ENCODE measurements at regions not wholly inside any gene's neighbourhood (a gene's known extent, or its start where the extent isn't known, plus 50 kb on each side); places are given as distances from the start of the nearest gene placed in this dataset.

- no peaks in the 10 kb centered on the region; the same call in 1 of the 2 replicates for H3K36me3 ChIP-seq (ENCODE audit: insufficient read depth, low read length)
- no peaks in the 10 kb centered on the region for H3K27me3 ChIP-seq (ENCODE audit: insufficient read depth, low read length)
- TF ChIP-seq EZH2 (IDR thresholded peaks at IDR 0.05; ENCODE audit: borderline replicate concordance, low read length) (no peak), CTCF (IDR thresholded peaks at IDR 0.05; ENCODE audit: low read length) (no peak)
- peak overlapping the region; percentile 77 for H3K4me2 ChIP-seq (ENCODE audit: low read length)
- H3K4me1 ChIP-seq (ENCODE audit: insufficient read depth, low read length, severe bottlenecking): peaks cover 79% of the 10 kb centered on the region
- peak overlapping the region; percentile 100 for H3K27ac ChIP-seq (ENCODE audit: low read depth, low read length, poor library complexity, severe bottlenecking)
- no peaks in the 10 kb centered on the region; the same call in 1 of the 2 replicates for H3K9me3 ChIP-seq (ENCODE audit: low read length)
- 0 out of 2 replicates have a peak overlapping the region, but pooled peaks have one; percentile 47 for H2AFZ ChIP-seq (ENCODE audit: low read length)
- no peaks in the 10 kb centered on the region for H3K79me2 ChIP-seq (ENCODE audit: insufficient read depth, low read length)
- H4K20me1 ChIP-seq (ENCODE audit: insufficient read depth, low read length): no peaks in the 10 kb centered on the region
- H3K9me2 ChIP-seq (ENCODE audit: low read depth, low read length): no peaks in the 10 kb centered on the region
- peak overlapping the region; percentile 48 for H3K4me3 ChIP-seq (ENCODE audit: low read depth, low read length, poor library complexity, severe bottlenecking)
- H3K9ac ChIP-seq (ENCODE audit: low read length): peak overlapping the region; percentile 67
- no peaks in the 10 kb centered on the region for H3F3A ChIP-seq (ENCODE audit: insufficient read depth, low read length)
Observed at GRCh38 chr11:121368364-121369240, 76.0 kb downstream of the SC5D start.

GRCh38 chr11:121369366-121369765 is 76.8 kb downstream of the SC5D start:
- peak overlapping the region; percentile 67 for H3K9ac ChIP-seq (ENCODE audit: low read length)
- H3K36me3 ChIP-seq (ENCODE audit: insufficient read depth, low read length): no peaks in the 10 kb centered on the region; the same call in 1 of the 2 replicates
- peaks cover 86% of the 10 kb centered on the region for H3K4me1 ChIP-seq (ENCODE audit: insufficient read depth, low read length, severe bottlenecking)
- H3F3A ChIP-seq (ENCODE audit: insufficient read depth, low read length): no peaks in the 10 kb centered on the region
- peak overlapping the region; percentile 48 for H3K4me3 ChIP-seq (ENCODE audit: low read depth, low read length, poor library complexity, severe bottlenecking)
- no peak overlapping the region for H2AFZ ChIP-seq (ENCODE audit: low read length)
- H4K20me1 ChIP-seq (ENCODE audit: insufficient read depth, low read length): no peaks in the 10 kb centered on the region
- H3K79me2 ChIP-seq (ENCODE audit: insufficient read depth, low read length): no peaks in the 10 kb centered on the region
- H3K9me2 ChIP-seq (ENCODE audit: low read depth, low read length): no peaks in the 10 kb centered on the region
- TF ChIP-seq CTCF (IDR thresholded peaks at IDR 0.05; ENCODE audit: low read length) (no peak), EZH2 (IDR thresholded peaks at IDR 0.05; ENCODE audit: borderline replicate concordance, low read length) (no peak)
- no peaks in the 10 kb centered on the region for H3K9me3 ChIP-seq (ENCODE audit: low read length)
- H3K27me3 ChIP-seq (ENCODE audit: insufficient read depth, low read length): no peaks in the 10 kb centered on the region
- H3K27ac ChIP-seq (ENCODE audit: low read depth, low read length, poor library complexity, severe bottlenecking): peak overlapping the region; percentile 100
- peak overlapping the region; percentile 77 for H3K4me2 ChIP-seq (ENCODE audit: low read length)

GRCh38 chr11:121372028-121372427 is 79.5 kb downstream of the SC5D start:
- H3K36me3 ChIP-seq (ENCODE audit: insufficient read depth, low read length): no peaks in the 10 kb centered on the region
- no peak overlapping the region for H3K4me3 ChIP-seq (ENCODE audit: low read depth, low read length, poor library complexity, severe bottlenecking)
- H3K4me1 ChIP-seq (ENCODE audit: insufficient read depth, low read length, severe bottlenecking): peaks cover 100% of the 10 kb centered on the region
- H3K9me2 ChIP-seq (ENCODE audit: low read depth, low read length): no peaks in the 10 kb centered on the region
- peak overlapping the region; percentile 100 for H3K27ac ChIP-seq (ENCODE audit: low read depth, low read length, poor library complexity, severe bottlenecking)
- no peak for TF ChIP-seq EZH2 (IDR thresholded peaks at IDR 0.05; ENCODE audit: borderline replicate concordance, low read length)
- TF ChIP-seq CTCF (IDR thresholded peaks at IDR 0.05; ENCODE audit: low read length): no peak
- no peak overlapping the region for H2AFZ ChIP-seq (ENCODE audit: low read length)
- H3K27me3 ChIP-seq (ENCODE audit: insufficient read depth, low read length): no peaks in the 10 kb centered on the region
- H3K9ac ChIP-seq (ENCODE audit: low read length): peak overlapping the region; percentile 68
- H3K79me2 ChIP-seq (ENCODE audit: insufficient read depth, low read length): no peaks in the 10 kb centered on the region
- H3F3A ChIP-seq (ENCODE audit: insufficient read depth, low read length): no peaks in the 10 kb centered on the region; the same call in 1 of the 2 replicates
- H4K20me1 ChIP-seq (ENCODE audit: insufficient read depth, low read length): no peaks in the 10 kb centered on the region
- H3K4me2 ChIP-seq (ENCODE audit: low read length): peak overlapping the region; percentile 64
- H3K9me3 ChIP-seq (ENCODE audit: low read length): no peaks in the 10 kb centered on the region
